Neural progenitor cell (in vitro differentiated cells): ENCODE measurements at regions not wholly inside any gene's neighbourhood (a gene's known extent, or its start where the extent isn't known, plus 50 kb on each side); places are given as distances from the start of the nearest gene placed in this dataset.
"Not testable (repeated sequence)": the region's sequence is repeated elsewhere in the genome, so short reads cannot be mapped to it uniquely, and the experiment has no call there.

Experiments
- DNase-seq: peaks from one replicate; pipeline ENCODE4 v3.0.0-alpha.2; 2016; ENCODE audit warnings: low spot score
- H2AFZ ChIP-seq: fragments of 200-600 bp; sonication (generic); replicated peaks from 2 replicates; pipeline ENCODE4 v1.6.1; 2016; ENCODE audit warnings: antibody characterized with exemption
- H3F3A ChIP-seq: fragments of 200-600 bp; sonication (generic); 2 replicates; pipeline ENCODE4 v1.6.1; 2016; ENCODE audit warnings: antibody characterized with exemption, low read depth
- H3K27ac ChIP-seq: fragments of 200-600 bp; sonication (generic); 2 replicates; pipeline ENCODE4 v1.5.1; 2016; ENCODE audit warnings: mild to moderate bottlenecking
- H3K27me3 ChIP-seq: fragments of 200-600 bp; sonication (generic); 2 replicates; pipeline ENCODE4 v1.6.1; 2016; ENCODE audit warnings: mild to moderate bottlenecking, moderate library complexity
- H3K36me3 ChIP-seq: fragments of 200-600 bp; sonication (generic); 2 replicates; pipeline ENCODE4 v1.5.1; 2016
- H3K4me1 ChIP-seq: fragments of 200-600 bp; sonication (generic); 2 replicates; pipeline ENCODE4 v1.6.1; 2016; ENCODE audit warnings: mixed run types
- H3K4me2 ChIP-seq: fragments of 200-600 bp; sonication (generic); 2 replicates; pipeline ENCODE4 v1.6.1; 2016
- H3K4me3 ChIP-seq: fragments of 200-600 bp; sonication (generic); 2 replicates; pipeline ENCODE4 v1.5.1; 2016
- H3K79me2 ChIP-seq: fragments of 200-600 bp; sonication (generic); 2 replicates; pipeline ENCODE4 v1.6.1; 2016; ENCODE audit warnings: low read depth
- H3K9ac ChIP-seq: fragments of 200-600 bp; sonication (generic); 2 replicates; pipeline ENCODE4 v1.6.1; 2016
- H3K9me3 ChIP-seq: fragments of 200-600 bp; sonication (generic); 2 replicates; pipeline ENCODE4 v1.5.1; 2016; ENCODE audit warnings: low read depth
- H4K20me1 ChIP-seq: fragments of 200-600 bp; sonication (generic); 2 replicates; pipeline ENCODE4 v1.6.1; 2016; ENCODE audit warnings: low read depth
- H3K27ac Mint-ChIP-seq: 3 replicates; pipeline ENCODE4 v1.8.0; 2021; ENCODE audit warnings: mixed read lengths
- H3K27me3 Mint-ChIP-seq: 2 replicates; pipeline ENCODE4 v1.8.0; 2022; ENCODE audit warnings: low read depth, mild to moderate bottlenecking, inconsistent platforms, moderate library complexity, mixed read lengths; ENCODE audit not compliant: insufficient read depth
- H3K36me3 Mint-ChIP-seq: 3 replicates; pipeline ENCODE4 v1.8.0; 2021; ENCODE audit warnings: mixed read lengths
- H3K4me1 Mint-ChIP-seq: 3 replicates; pipeline ENCODE4 v1.8.0; 2021; ENCODE audit warnings: mixed read lengths
- H3K4me3 Mint-ChIP-seq: 3 replicates; pipeline ENCODE4 v1.8.0; 2021; ENCODE audit warnings: mild to moderate bottlenecking, moderate library complexity, mixed read lengths
- H3K9me3 Mint-ChIP-seq: 3 replicates; pipeline ENCODE4 v1.8.0; 2020; ENCODE audit warnings: mixed read lengths
- EZH2 ChIP-seq: fragments of 200-600 bp; sonication (generic); IDR thresholded peaks from 2 replicates; pipeline ENCODE4 v1.6.1; 2017; ENCODE audit warnings: antibody characterized with exemption, mild to moderate bottlenecking, moderate library complexity
- EZH2phosphoT487 ChIP-seq: fragments of 200-600 bp; sonication (generic); IDR thresholded peaks from 2 replicates; pipeline ENCODE4 v1.6.1; 2017; ENCODE audit warnings: antibody characterized with exemption
- TF ChIP-seq, protein P1 (sequence below): fragments of 200-600 bp; sonication (generic); IDR thresholded peaks from 2 replicates; pipeline ENCODE4 v1.5.1; 2017; ENCODE audit warnings: antibody characterized with exemption, mild to moderate bottlenecking

GRCh38 chrX:54641530-54641929, 111.5 kb downstream of the GNL3L start:
- peaks cover 16% of the 10 kb centered on the region for H3F3A ChIP-seq
- H3K36me3 Mint-ChIP-seq: no peaks in the 10 kb centered on the region
- H3K36me3 ChIP-seq: no peaks in the 10 kb centered on the region
- no peak overlapping the region for H3K27ac Mint-ChIP-seq
- H3K9me3 Mint-ChIP-seq: peaks cover 6% of the 10 kb centered on the region
- peaks cover 7% of the 10 kb centered on the region for H3K4me1 ChIP-seq
- H2AFZ ChIP-seq: no peak overlapping the region
- no peak for DNase-seq
- TF ChIP-seq EZH2 (no peak), EZH2phosphoT487 (no peak)
- TF ChIP-seq, protein P1, sequence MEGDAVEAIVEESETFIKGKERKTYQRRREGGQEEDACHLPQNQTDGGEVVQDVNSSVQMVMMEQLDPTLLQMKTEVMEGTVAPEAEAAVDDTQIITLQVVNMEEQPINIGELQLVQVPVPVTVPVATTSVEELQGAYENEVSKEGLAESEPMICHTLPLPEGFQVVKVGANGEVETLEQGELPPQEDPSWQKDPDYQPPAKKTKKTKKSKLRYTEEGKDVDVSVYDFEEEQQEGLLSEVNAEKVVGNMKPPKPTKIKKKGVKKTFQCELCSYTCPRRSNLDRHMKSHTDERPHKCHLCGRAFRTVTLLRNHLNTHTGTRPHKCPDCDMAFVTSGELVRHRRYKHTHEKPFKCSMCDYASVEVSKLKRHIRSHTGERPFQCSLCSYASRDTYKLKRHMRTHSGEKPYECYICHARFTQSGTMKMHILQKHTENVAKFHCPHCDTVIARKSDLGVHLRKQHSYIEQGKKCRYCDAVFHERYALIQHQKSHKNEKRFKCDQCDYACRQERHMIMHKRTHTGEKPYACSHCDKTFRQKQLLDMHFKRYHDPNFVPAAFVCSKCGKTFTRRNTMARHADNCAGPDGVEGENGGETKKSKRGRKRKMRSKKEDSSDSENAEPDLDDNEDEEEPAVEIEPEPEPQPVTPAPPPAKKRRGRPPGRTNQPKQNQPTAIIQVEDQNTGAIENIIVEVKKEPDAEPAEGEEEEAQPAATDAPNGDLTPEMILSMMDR: no peak
- H3K4me2 ChIP-seq: no peak overlapping the region
- H3K27me3 ChIP-seq: no peaks in the 10 kb centered on the region
- peaks cover 5% of the 10 kb centered on the region for H3K27me3 Mint-ChIP-seq
- peaks cover 11% of the 10 kb centered on the region for H3K4me1 Mint-ChIP-seq
- H3K9ac ChIP-seq: no peak overlapping the region
- H3K4me3 Mint-ChIP-seq: no peak overlapping the region
- no peaks in the 10 kb centered on the region for H4K20me1 ChIP-seq
- peaks cover 9% of the 10 kb centered on the region for H3K9me3 ChIP-seq
- no peak overlapping the region for H3K4me3 ChIP-seq
- no peak overlapping the region for H3K27ac ChIP-seq
- H3K79me2 ChIP-seq: no peaks in the 10 kb centered on the region

DNA sequence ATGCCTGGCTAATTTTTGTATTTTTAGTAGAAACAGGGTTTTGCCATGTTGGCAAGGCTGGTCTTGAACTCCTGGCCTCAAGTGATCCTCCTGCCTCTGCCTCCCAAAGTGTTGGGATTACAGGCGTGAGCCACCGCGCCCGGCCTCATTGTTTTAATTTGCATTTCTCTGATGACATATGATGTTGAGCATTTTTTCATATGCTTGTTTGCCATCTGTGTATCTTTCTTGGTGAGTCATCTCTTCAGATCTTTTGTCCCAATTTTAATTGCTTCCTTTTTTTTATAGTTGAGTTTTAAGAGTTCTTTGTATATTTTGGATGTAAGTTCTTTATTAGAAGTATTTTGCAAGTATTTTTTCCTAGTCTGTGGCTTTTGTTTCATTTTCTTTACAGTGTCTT, 117.6 kb downstream of the GNL3L start:
- H3K4me1 Mint-ChIP-seq, H3K4me1 ChIP-seq, H4K20me1 ChIP-seq, H2AFZ ChIP-seq, H3K27me3 ChIP-seq, H3K4me2 ChIP-seq, H3K36me3 ChIP-seq, H3K27ac ChIP-seq, H3K79me2 ChIP-seq, H3K36me3 Mint-ChIP-seq, H3K27me3 Mint-ChIP-seq, DNase-seq, H3K9ac ChIP-seq, H3F3A ChIP-seq, H3K4me3 ChIP-seq, H3K27ac Mint-ChIP-seq, H3K4me3 Mint-ChIP-seq: not testable (repeated sequence)
- H3K9me3 ChIP-seq: peaks cover 11% of the 10 kb centered on the region
- peaks cover 12% of the 10 kb centered on the region for H3K9me3 Mint-ChIP-seq

- Histone ChIP-seq H3K4me2 (no peak overlapping the region), H4K20me1 (no peaks in the 10 kb centered on the region), H3K27ac (no peak overlapping the region), H2AFZ (no peak overlapping the region), H3K9me3 (peaks cover 14% of the 10 kb centered on the region), H3F3A (no peaks in the 10 kb centered on the region), H3K4me1 (no peaks in the 10 kb centered on the region), H3K79me2 (no peaks in the 10 kb centered on the region), H3K36me3 (no peaks in the 10 kb centered on the region), H3K9ac (no peak overlapping the region), H3K27me3 (no peaks in the 10 kb centered on the region), H3K4me3 (no peak overlapping the region)
- Mint-ChIP-seq H3K9me3 (peaks cover 15% of the 10 kb centered on the region), H3K27ac (no peak overlapping the region), H3K36me3 (no peaks in the 10 kb centered on the region), H3K27me3 (no peaks in the 10 kb centered on the region), H3K4me1 (no peaks in the 10 kb centered on the region), H3K4me3 (no peak overlapping the region)
- no peak for DNase-seq
- TF ChIP-seq, protein P1: no peak
- no peak for TF ChIP-seq EZH2
- TF ChIP-seq EZH2phosphoT487: no peak
Observed at GRCh38 chrX:54659547-54659946, 129.5 kb downstream of the GNL3L start.

- Histone ChIP-seq H3K4me2 (no peak overlapping the region), H3K9me3 (peaks cover 28% of the 10 kb centered on the region), H3K79me2 (no peaks in the 10 kb centered on the region), H3K4me3 (no peak overlapping the region), H3K27me3 (no peaks in the 10 kb centered on the region), H2AFZ (no peak overlapping the region), H4K20me1 (no peaks in the 10 kb centered on the region), H3K27ac (no peak overlapping the region), H3F3A (no peaks in the 10 kb centered on the region), H3K36me3 (no peaks in the 10 kb centered on the region), H3K9ac (no peak overlapping the region), H3K4me1 (no peaks in the 10 kb centered on the region)
- DNase-seq: no peak
- TF ChIP-seq EZH2phosphoT487 (no peak), EZH2 (no peak)
- TF ChIP-seq, protein P1: no peak
- Mint-ChIP-seq H3K4me3 (no peak overlapping the region), H3K27me3 (peaks cover 2% of the 10 kb centered on the region), H3K36me3 (no peaks in the 10 kb centered on the region), H3K4me1 (no peaks in the 10 kb centered on the region), H3K27ac (no peak overlapping the region), H3K9me3 (peaks cover 54% of the 10 kb centered on the region)
Observed at GRCh38 chrX:54675762-54676161, 122.3 kb downstream of the ITIH6 start.
